SK-N-MC (cell line): ENCODE measurements at regions not wholly inside any gene's neighbourhood (a gene's known extent, or its start where the extent isn't known, plus 50 kb on each side); places are given as distances from the start of the nearest gene placed in this dataset.
"Not testable (repeated sequence)": the region's sequence is repeated elsewhere in the genome, so short reads cannot be mapped to it uniquely, and the experiment has no call there.

Experiments used
- DNase-seq: peaks from one replicate; pipeline ENCODE4 v3.0.0-alpha.2; 2011; ENCODE audit warnings: low read depth, low spot score
- H3K27ac ChIP-seq: fragments of 200-600 bp; sonication (generic); 2 replicates; pipeline ENCODE4 v1.5.1; 2016; ENCODE audit warnings: mixed run types
- H3K36me3 ChIP-seq: fragments of 200-600 bp; sonication (generic); 2 replicates; pipeline ENCODE4 v1.6.1; 2017; ENCODE audit warnings: antibody characterized with exemption, low read length, mixed read lengths; ENCODE audit not compliant: insufficient read depth
- H3K4me3 ChIP-seq: fragments of 200-600 bp; sonication (generic); 2 replicates; pipeline ENCODE4 v1.5.1; 2016
- H3K9ac ChIP-seq: fragments of 200-600 bp; sonication (generic); 2 replicates; pipeline ENCODE4 v1.8.0; 2017; ENCODE audit warnings: mixed run types, mixed read lengths; ENCODE audit not compliant: insufficient read length
- H3K9me3 ChIP-seq: fragments of 200-600 bp; sonication (generic); 2 replicates; pipeline ENCODE4 v1.6.1; 2017; ENCODE audit warnings: low read depth, mild to moderate bottlenecking, antibody characterized with exemption, low read length, moderate library complexity, mixed read lengths
- EZH2 ChIP-seq: fragments of 200-600 bp; sonication (generic); IDR thresholded peaks from one replicate; pipeline ENCODE4 v1.6.1; 2017; ENCODE audit warnings: antibody characterized with exemption
- FOXP2 ChIP-seq: optimal IDR thresholded peaks from 2 replicates; pipeline ENCODE3; 2011; ENCODE audit warnings: mild to moderate bottlenecking, moderate library complexity; ENCODE audit not compliant: insufficient read depth; ENCODE audit errors: extremely low read length, control extremely low read depth
- POLR2AphosphoS5 ChIP-seq: IDR thresholded peaks from 2 replicates; pipeline ENCODE4 v1.6.1; 2012; ENCODE audit warnings: mild to moderate bottlenecking, low read depth, low read length, borderline replicate concordance

GRCh38 chr14:61149896-61150295 lies 131.2 kb downstream of the TMEM30B start:
- H3K27ac ChIP-seq: no peak overlapping the region
- H3K36me3 ChIP-seq: no peaks in the 10 kb centered on the region
- no peak overlapping the region for H3K9ac ChIP-seq
- no peaks in the 10 kb centered on the region; the same call in 1 of the 2 replicates for H3K9me3 ChIP-seq
- DNase-seq: no peak
- H3K4me3 ChIP-seq: no peak overlapping the region
- TF ChIP-seq EZH2 (no peak), FOXP2 (no peak), POLR2AphosphoS5 (no peak)

- no peak overlapping the region for H3K4me3 ChIP-seq
- H3K27ac ChIP-seq: no peak overlapping the region
- TF ChIP-seq FOXP2 (no peak), EZH2 (no peak), POLR2AphosphoS5 (no peak)
Observed at GRCh38 chr14:61148742-61149350, 132.3 kb downstream of the TMEM30B start.

GRCh38 chr14:61147831-61148549 lies 133.1 kb downstream of the TMEM30B start:
- H3K27ac ChIP-seq: 0 out of 2 replicates have a peak overlapping the region, but pooled peaks have one; percentile 94

More at GRCh38 chr14:61148742-61149350, 132.3 kb downstream of the TMEM30B start:
- no peak for DNase-seq
- no peak overlapping the region for H3K9ac ChIP-seq
- H3K9me3 ChIP-seq: no peaks in the 10 kb centered on the region; the same call in 1 of the 2 replicates
- H3K36me3 ChIP-seq: no peaks in the 10 kb centered on the region

DNA sequence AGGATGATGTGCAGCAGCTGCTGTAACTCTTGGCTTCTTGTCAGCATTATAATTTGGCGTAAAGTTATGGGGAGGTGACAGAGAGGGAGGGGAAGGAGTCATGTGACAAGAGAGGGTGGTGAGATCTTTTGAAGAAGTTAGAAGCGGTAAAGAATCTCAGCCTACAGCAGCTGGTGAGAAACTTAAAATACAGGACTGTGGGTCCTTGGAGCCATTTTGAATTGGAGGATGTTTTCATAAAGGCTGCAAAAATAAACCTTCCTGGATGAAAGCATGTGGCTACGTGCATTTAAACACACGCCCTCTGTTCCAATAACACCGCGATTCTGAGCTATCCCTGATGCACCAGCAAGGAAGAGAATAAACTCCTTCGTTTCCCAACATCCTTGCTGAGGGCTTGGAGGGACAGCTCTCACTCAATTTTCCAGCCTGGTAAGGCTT lies 133.7 kb downstream of the TMEM30B start:
- peak overlapping the region; percentile 94 for H3K27ac ChIP-seq
- H3K9ac ChIP-seq: no peak overlapping the region
- no peaks in the 10 kb centered on the region for H3K36me3 ChIP-seq
- DNase-seq: no peak
- no peaks in the 10 kb centered on the region; the same call in 1 of the 2 replicates for H3K9me3 ChIP-seq
- TF ChIP-seq POLR2AphosphoS5 (no peak; the same call in 1 of the 2 replicates), EZH2 (no peak), FOXP2 (no peak)
- no peak overlapping the region for H3K4me3 ChIP-seq

More at GRCh38 chr14:61147831-61148549, 133.1 kb downstream of the TMEM30B start:
- no peaks in the 10 kb centered on the region; the same call in 1 of the 2 replicates for H3K9me3 ChIP-seq
- H3K4me3 ChIP-seq: no peak overlapping the region
- no peak overlapping the region for H3K9ac ChIP-seq
- TF ChIP-seq EZH2 (no peak), FOXP2 (no peak), POLR2AphosphoS5 (no peak)
- no peak for DNase-seq
- H3K36me3 ChIP-seq: no peaks in the 10 kb centered on the region

- Histone ChIP-seq H3K36me3 (no peaks in the 10 kb centered on the region), H3K27ac (peak overlapping the region; percentile 94), H3K9ac (no peak overlapping the region), H3K9me3 (no peaks in the 10 kb centered on the region; the same call in 1 of the 2 replicates), H3K4me3 (no peak overlapping the region)
- no peak for DNase-seq
- TF ChIP-seq FOXP2 (no peak), EZH2 (no peak), POLR2AphosphoS5 (no peak)
Observed at GRCh38 chr14:61146899-61147298, 134.2 kb downstream of the TMEM30B start.

DNA sequence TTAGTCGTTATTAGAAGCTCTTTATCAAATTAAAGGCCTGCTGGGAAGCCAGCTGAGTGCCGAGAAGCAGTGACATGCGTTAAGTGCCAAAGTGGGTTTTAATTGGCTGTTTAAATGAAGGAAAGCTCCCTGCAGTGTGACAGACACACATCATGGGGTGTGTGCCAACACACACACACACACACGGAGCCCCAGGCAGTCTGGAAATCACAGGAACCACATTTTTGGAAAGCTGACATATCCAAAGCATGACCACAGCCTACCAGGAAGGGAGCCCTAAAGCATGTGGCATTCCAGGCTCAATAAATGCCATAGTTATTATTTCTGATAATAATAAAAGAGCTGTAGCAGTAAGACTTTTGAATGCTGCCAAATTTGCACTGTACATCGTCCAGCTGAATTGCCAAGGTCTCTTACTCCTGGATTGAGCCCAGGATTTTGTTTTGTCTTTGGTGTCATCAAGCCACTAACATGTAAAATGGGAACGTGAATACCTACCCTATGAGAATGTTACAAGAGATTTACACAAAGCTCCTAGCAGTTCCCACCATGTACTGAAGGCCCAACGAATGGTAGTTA lies 135.1 kb downstream of the TMEM30B start:
- TF ChIP-seq EZH2 (no peak), POLR2AphosphoS5 (peak; percentile 50; the same call in 1 of the 2 replicates)

DNA sequence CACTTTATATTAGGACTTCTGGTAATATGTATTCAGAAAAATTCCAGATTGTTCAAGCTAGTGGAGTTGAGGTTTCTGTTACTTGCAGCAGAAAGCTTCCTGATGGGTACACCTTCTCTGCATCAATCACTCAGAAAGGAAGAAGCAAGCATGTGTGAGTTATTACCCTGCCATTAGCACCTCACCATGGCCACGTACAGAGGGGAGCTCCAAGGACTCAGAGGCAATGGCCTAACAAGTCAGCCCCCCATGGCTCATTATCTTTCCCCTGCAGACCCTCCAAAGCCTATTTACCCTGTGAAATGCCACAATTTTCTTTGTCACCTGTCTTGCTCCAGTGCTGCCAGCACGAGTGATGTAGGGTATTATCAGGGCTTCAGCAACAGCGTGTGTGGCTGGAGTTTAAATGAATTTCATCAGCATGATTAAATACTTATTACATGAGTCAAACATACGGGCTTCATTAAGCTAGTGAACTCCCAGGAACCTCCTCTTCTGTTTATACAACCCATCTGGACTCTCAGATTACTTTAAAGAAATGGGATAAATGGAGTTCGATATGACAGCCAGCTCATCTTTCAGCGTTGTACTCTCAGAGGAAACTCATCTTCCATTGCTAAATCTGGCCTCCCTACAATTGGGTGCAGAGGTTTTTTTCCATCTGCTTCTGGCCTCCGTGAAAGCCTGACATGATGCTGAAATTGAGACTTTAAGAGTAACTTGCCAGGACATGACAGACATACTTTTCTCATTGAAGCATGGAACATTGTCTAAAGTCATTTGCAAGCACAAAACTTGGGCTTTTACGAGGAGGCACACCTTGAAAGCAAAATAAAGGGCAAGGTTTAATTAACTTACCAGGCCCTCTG lies 135.9 kb downstream of the TMEM30B start:
- Histone ChIP-seq H3K36me3 (no peaks in the 10 kb centered on the region), H3K9ac (no peak overlapping the region), H3K27ac (peak overlapping the region; percentile 94), H3K9me3 (no peaks in the 10 kb centered on the region; the same call in 1 of the 2 replicates), H3K4me3 (peak overlapping the region; percentile 37)
- TF ChIP-seq EZH2 (no peak), FOXP2 (no peak), POLR2AphosphoS5 (no peak)
- DNase-seq: no peak

More for the DNA sequence above, 135.1 kb downstream of the TMEM30B start:
- peak overlapping the region; percentile 37 for H3K4me3 ChIP-seq
- DNase-seq: no peak
- no peak overlapping the region for H3K9ac ChIP-seq
- peak overlapping the region; percentile 94 for H3K27ac ChIP-seq
- no peaks in the 10 kb centered on the region; the same call in 1 of the 2 replicates for H3K9me3 ChIP-seq
- no peaks in the 10 kb centered on the region for H3K36me3 ChIP-seq

- H3K36me3 ChIP-seq, H3K9me3 ChIP-seq: not testable (repeated sequence)
- H3K27ac ChIP-seq: peak overlapping the region; percentile 94
Observed at GRCh38 chr14:61144117-61145033, 136.8 kb downstream of the TMEM30B start.

More at GRCh38 chr14:61144117-61145033, 136.8 kb downstream of the TMEM30B start:
- peak overlapping the region; percentile 37 for H3K4me3 ChIP-seq
- DNase-seq, H3K9ac ChIP-seq: not testable (repeated sequence)
